ENCODE measurements at regions not wholly inside any gene's neighbourhood (a gene's known extent, or its start where the extent isn't known, plus 50 kb on each side); places are given as distances from the start of the nearest gene placed in this dataset.

GRCh38 chr18:67672716-67673115 is 156.2 kb upstream of the DSEL start:
- TF ChIP-seq CTCF (conservative IDR thresholded peaks at IDR 0.05; ENCODE audit: low read length), result no peak
- TF ChIP-seq EZH2phosphoT487 (IDR thresholded peaks at IDR 0.05; ENCODE audit: borderline replicate concordance), result no peak
- Histone ChIP-seq H3K4me1 (ENCODE audit: insufficient read depth, low read length, poor library complexity, severe bottlenecking) (no peaks in the 10 kb centered on the region), H3K9me2 (replicated peaks; ENCODE audit: low read depth, low read length) (no peaks in the 10 kb centered on the region), H3K9ac (ENCODE audit: low read depth, low read length, poor library complexity, severe bottlenecking) (no peak overlapping the region), H3K9me3 (ENCODE audit: insufficient read depth, low read depth, low read length) (no peaks in the 10 kb centered on the region), H4K20me1 (ENCODE audit: insufficient read depth, low read length, poor library complexity, severe bottlenecking) (no peaks in the 10 kb centered on the region), H2AFZ (ENCODE audit: low read length) (no peak overlapping the region), H3K4me2 (ENCODE audit: low read depth, low read length, poor library complexity, severe bottlenecking) (no peak overlapping the region), H3K79me2 (ENCODE audit: insufficient read depth, low read length) (no peaks in the 10 kb centered on the region), H3K27me3 (ENCODE audit: insufficient read depth, low read length, poor library complexity, severe bottlenecking) (no peaks in the 10 kb centered on the region), H3F3A (ENCODE audit: low read depth) (no peaks in the 10 kb centered on the region), H3K4me3 (ENCODE audit: low read length, poor library complexity, severe bottlenecking) (no peak overlapping the region), H3K36me3 (ENCODE audit: insufficient read depth, low read length) (no peaks in the 10 kb centered on the region)

- Histone ChIP-seq H3K4me1 (ENCODE audit: insufficient read depth, low read length, poor library complexity, severe bottlenecking) (no peaks in the 10 kb centered on the region), H3K36me3 (ENCODE audit: insufficient read depth, low read length) (no peaks in the 10 kb centered on the region), H3K9me3 (ENCODE audit: insufficient read depth, low read depth, low read length) (no peaks in the 10 kb centered on the region), H2AFZ (ENCODE audit: low read length) (no peak overlapping the region), H3K9ac (ENCODE audit: low read depth, low read length, poor library complexity, severe bottlenecking) (no peak overlapping the region), H3F3A (ENCODE audit: low read depth) (no peaks in the 10 kb centered on the region), H3K4me2 (ENCODE audit: low read depth, low read length, poor library complexity, severe bottlenecking) (no peak overlapping the region), H3K79me2 (ENCODE audit: insufficient read depth, low read length) (no peaks in the 10 kb centered on the region), H3K9me2 (replicated peaks; ENCODE audit: low read depth, low read length) (no peaks in the 10 kb centered on the region), H4K20me1 (ENCODE audit: insufficient read depth, low read length, poor library complexity, severe bottlenecking) (no peaks in the 10 kb centered on the region), H3K4me3 (ENCODE audit: low read length, poor library complexity, severe bottlenecking) (no peak overlapping the region), H3K27me3 (ENCODE audit: insufficient read depth, low read length, poor library complexity, severe bottlenecking) (no peaks in the 10 kb centered on the region)
- no peak for TF ChIP-seq EZH2phosphoT487 (IDR thresholded peaks at IDR 0.05; ENCODE audit: borderline replicate concordance)
- no peak for TF ChIP-seq CTCF (conservative IDR thresholded peaks at IDR 0.05; ENCODE audit: low read length)
Measured at GRCh38 chr18:67672155-67672554, 155.6 kb upstream of the DSEL start.

GRCh38 chr18:67670024-67670543 is 153.6 kb upstream of the DSEL start:
- Histone ChIP-seq H4K20me1 (ENCODE audit: insufficient read depth, low read length, poor library complexity, severe bottlenecking) (no peaks in the 10 kb centered on the region), H3K9me2 (replicated peaks; ENCODE audit: low read depth, low read length) (no peaks in the 10 kb centered on the region), H3K36me3 (ENCODE audit: insufficient read depth, low read length) (no peaks in the 10 kb centered on the region), H3K9ac (ENCODE audit: low read depth, low read length, poor library complexity, severe bottlenecking) (no peak overlapping the region), H3K4me3 (ENCODE audit: low read length, poor library complexity, severe bottlenecking) (no peak overlapping the region), H3F3A (ENCODE audit: low read depth) (no peaks in the 10 kb centered on the region), H3K4me2 (ENCODE audit: low read depth, low read length, poor library complexity, severe bottlenecking) (no peak overlapping the region), H3K9me3 (ENCODE audit: insufficient read depth, low read depth, low read length) (no peaks in the 10 kb centered on the region), H3K79me2 (ENCODE audit: insufficient read depth, low read length) (no peaks in the 10 kb centered on the region), H3K27me3 (ENCODE audit: insufficient read depth, low read length, poor library complexity, severe bottlenecking) (no peaks in the 10 kb centered on the region), H2AFZ (ENCODE audit: low read length) (no peak overlapping the region), H3K4me1 (ENCODE audit: insufficient read depth, low read length, poor library complexity, severe bottlenecking) (no peaks in the 10 kb centered on the region)
- no peak for TF ChIP-seq CTCF (conservative IDR thresholded peaks at IDR 0.05; ENCODE audit: low read length)
- TF ChIP-seq EZH2phosphoT487 (IDR thresholded peaks at IDR 0.05; ENCODE audit: borderline replicate concordance), result no peak
